ENCODE measurements at regions not wholly inside any gene's neighbourhood (a gene's known extent, or its start where the extent isn't known, plus 50 kb on each side); places are given as distances from the start of the nearest gene placed in this dataset.

GRCh38 chr10:105473170-105473569 is 832.1 kb downstream of the SORCS3 start:
- no peak overlapping the region for H3K9ac ChIP-seq (ENCODE audit: low read depth, low read length)
- no peak overlapping the region for H3K4ac ChIP-seq (ENCODE audit: low read depth, low read length)
- ChIA-PET CTCF (interaction anchor here (0.6 kb wide), 1 partner anchor 165 kb away, joined by 5 read pairs; no protein-coding TSS in a partner anchor), POLR2A (ENCODE audit: unreplicated experiment) (no interaction called here)
- H2AK5ac ChIP-seq (ENCODE audit: low read depth, low read length): no peak overlapping the region
- H2BK15ac ChIP-seq (ENCODE audit: low read depth, low read length): no peak overlapping the region
- TF ChIP-seq SMC3 (IDR thresholded peaks at IDR 0.05; ENCODE audit: low read depth, low read length) (no peak), RFX5 (IDR thresholded peaks at IDR 0.05; ENCODE audit: low read depth, low read length) (no peak), FOS (IDR thresholded peaks at IDR 0.05; ENCODE audit: low read depth, low read length) (no peak), CHD1 (IDR thresholded peaks at IDR 0.05; ENCODE audit: low read depth, low read length) (no peak), CEBPB (IDR thresholded peaks at IDR 0.05; ENCODE audit: low read depth, low read length) (no peak), ELK1 (IDR thresholded peaks at IDR 0.05; ENCODE audit: borderline replicate concordance, low read depth, low read length) (no peak), RCOR1 (IDR thresholded peaks at IDR 0.05; ENCODE audit: insufficient replicate concordance, low read length) (no peak), NFE2L2 (IDR thresholded peaks at IDR 0.05; ENCODE audit: low read depth, low read length) (no peak), MAZ (IDR thresholded peaks at IDR 0.05; ENCODE audit: borderline replicate concordance, low read depth, low read length) (no peak), BHLHE40 (IDR thresholded peaks at IDR 0.05; ENCODE audit: low read depth, low read length) (no peak), USF2 (IDR thresholded peaks at IDR 0.05; ENCODE audit: low read depth, low read length) (no peak), POLR2A (IDR thresholded peaks at IDR 0.05; ENCODE audit: low read depth, low read length) (no peak), MAFK (IDR thresholded peaks at IDR 0.05; ENCODE audit: low read depth, low read length) (no peak), MXI1 (IDR thresholded peaks at IDR 0.05; ENCODE audit: borderline replicate concordance, low read depth, low read length) (no peak), CTCF (conservative IDR thresholded peaks at IDR 0.05; ENCODE audit: low read depth, low read length) (no peak), RAD21 (IDR thresholded peaks at IDR 0.05; ENCODE audit: low read length) (no peak)
- H3K4me3 ChIP-seq (ENCODE audit: insufficient read depth, low read depth, low read length): no peak overlapping the region
- H3K4me1 ChIP-seq (ENCODE audit: control insufficient read depth, insufficient read depth, low read length): no peaks in the 10 kb centered on the region
- no peak overlapping the region for H3K18ac ChIP-seq (ENCODE audit: low read depth, low read length)
- H3K27me3 ChIP-seq (ENCODE audit: control insufficient read depth, insufficient read depth, low read length): no peaks in the 10 kb centered on the region
- no peak overlapping the region for H4K91ac ChIP-seq (ENCODE audit: insufficient read depth, low read depth, low read length)
- intact Hi-C loops (cut with micrococcal nuclease) (no loop called here), dilution Hi-C loops (cut with HindIII; ENCODE audit: low sequenced_read_pairs, unreplicated experiment) (no loop called here), in situ Hi-C loops (cut with MboI; ENCODE audit: low sequenced_read_pairs) (no loop called here)
- H3K56ac ChIP-seq (ENCODE audit: extremely low read depth, insufficient read depth, low read length): no peak overlapping the region
- H3K36me3 ChIP-seq (ENCODE audit: control insufficient read depth, insufficient read depth, low read length): no peaks in the 10 kb centered on the region
- ATAC-seq (ENCODE audit: low read depth): no peak
- BruUV-seq (replicated peaks): no TSS peak
- no peak overlapping the region for H4K8ac ChIP-seq (ENCODE audit: low read depth in 2 of 2, low read length in 2 of 2)
- no peak overlapping the region for H4K5ac ChIP-seq (ENCODE audit: low read depth, low read length)
- H3K27ac ChIP-seq (ENCODE audit: insufficient read depth, low read length): no peak overlapping the region
- H2BK120ac ChIP-seq (ENCODE audit: low read depth, low read length): no peak overlapping the region
- no peak overlapping the region for H3K23ac ChIP-seq (ENCODE audit: low read depth, low read length)
- 0% methylated on average over 2 of the region's 4 CpGs; no CpG with 5 or more reads in 1 of the 2 experiments for WGBS, 2 experiments (ENCODE audit: extremely low coverage in 2 of 2, insufficient read length in 1 of 2)
- no peak overlapping the region for H3K4me2 ChIP-seq (ENCODE audit: low read depth, low read length)
- no peak overlapping the region for H2BK20ac ChIP-seq (ENCODE audit: low read depth, low read length)
- H2BK5ac ChIP-seq (ENCODE audit: low read depth, low read length, poor library complexity, severe bottlenecking): no peak overlapping the region
- no peak for DNase-seq
- H3K14ac ChIP-seq (replicated peaks; ENCODE audit: low read depth, low read length): no peak overlapping the region
- H3K79me1 ChIP-seq (ENCODE audit: low read depth in 1 of 2, low read length in 2 of 2): no peaks in the 10 kb centered on the region
- no peaks in the 10 kb centered on the region for H3K9me1 ChIP-seq (ENCODE audit: insufficient read depth, low read length)
- no peak overlapping the region for H2AFZ ChIP-seq (replicated peaks; ENCODE audit: low read length, poor library complexity)
- H3K9me3 ChIP-seq (ENCODE audit: control insufficient read depth, insufficient read depth, low read length): peaks cover 3% of the 10 kb centered on the region
- H2AK9ac ChIP-seq (replicated peaks; ENCODE audit: low read depth, low read length, poor library complexity): no peak overlapping the region
- no peaks in the 10 kb centered on the region for H4K20me1 ChIP-seq (ENCODE audit: insufficient read depth, low read length)
